Ectodermal cell (in vitro differentiated cells): ENCODE measurements at regions not wholly inside any gene's neighbourhood (a gene's known extent, or its start where the extent isn't known, plus 50 kb on each side); places are given as distances from the start of the nearest gene placed in this dataset.

Source experiments
- H3K27ac ChIP-seq: 2 replicates; pipeline ENCODE4 v1.7.0; 2013; ENCODE audit warnings: mild to moderate bottlenecking, low read depth, low read length; ENCODE audit not compliant: insufficient read depth, poor library complexity, severe bottlenecking
- H3K27me3 ChIP-seq: 2 replicates; pipeline ENCODE4 v1.7.0; 2013; ENCODE audit warnings: mild to moderate bottlenecking, low read length; ENCODE audit not compliant: insufficient read depth, control insufficient read depth, poor library complexity, severe bottlenecking
- H3K36me3 ChIP-seq: one replicate; pipeline ENCODE4 v1.7.0; 2013; ENCODE audit warnings: low read length; ENCODE audit not compliant: control insufficient read depth, insufficient read depth
- H3K4me1 ChIP-seq: one replicate; pipeline ENCODE4 v1.7.0; 2013; ENCODE audit warnings: low read length; ENCODE audit not compliant: control insufficient read depth, insufficient read depth
- H3K4me3 ChIP-seq: 2 replicates; pipeline ENCODE4 v1.7.0; 2013; ENCODE audit warnings: low read depth, low read length, control low read depth; ENCODE audit not compliant: insufficient read depth
- H3K9me3 ChIP-seq: 2 replicates; pipeline ENCODE4 v1.7.0; 2013; ENCODE audit warnings: mild to moderate bottlenecking, low read length, moderate library complexity; ENCODE audit not compliant: control insufficient read depth
- WGBS, 2 experiments: methylation state at CpG; one replicate each; pipeline ENCODE4 v1.1.7; 2013; ENCODE audit warnings: missing lambda C conversion rate in 2 of 2; 5-methylcytosine and 5-hydroxymethylcytosine counted together

GRCh38 chr2:217004656-217005055, 144.8 kb upstream of the TNP1 start:
- no peaks in the 10 kb centered on the region for H3K27me3 ChIP-seq
- 92 to 96% methylated on average over 3 of the region's 3 CpGs for WGBS, 2 experiments
- H3K36me3 ChIP-seq = no peaks in the 10 kb centered on the region
- no peak overlapping the region for H3K27ac ChIP-seq
- H3K4me1 ChIP-seq = no peaks in the 10 kb centered on the region
- H3K4me3 ChIP-seq = no peak overlapping the region
- no peaks in the 10 kb centered on the region for H3K9me3 ChIP-seq

DNA sequence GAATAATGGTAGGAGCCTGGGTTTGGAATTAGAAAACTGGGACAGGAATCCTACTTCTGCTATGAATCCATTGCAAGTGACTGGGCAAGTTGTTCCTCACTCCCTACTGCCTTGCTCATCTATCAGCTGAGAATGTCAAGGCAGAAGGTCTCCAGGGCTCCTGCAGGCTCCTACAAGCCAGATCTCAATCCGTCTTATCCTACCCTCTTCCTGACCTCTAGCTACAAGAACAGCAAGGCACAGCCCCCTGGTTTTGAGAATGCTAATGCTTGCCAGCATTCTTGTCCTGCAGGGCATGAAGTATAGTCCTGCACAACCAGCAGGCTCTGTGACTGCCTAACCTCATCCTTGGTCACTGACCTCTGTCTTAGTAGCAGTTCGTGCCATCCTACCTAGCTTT, 141.9 kb upstream of the TNP1 start:
- H3K36me3 ChIP-seq = no peaks in the 10 kb centered on the region
- 66 to 76% methylated on average over 2 of the region's 2 CpGs for WGBS, 2 experiments
- no peak overlapping the region for H3K27ac ChIP-seq
- H3K27me3 ChIP-seq = no peaks in the 10 kb centered on the region
- no peaks in the 10 kb centered on the region for H3K9me3 ChIP-seq
- H3K4me1 ChIP-seq = no peaks in the 10 kb centered on the region
- no peak overlapping the region for H3K4me3 ChIP-seq

GRCh38 chr2:217000406-217000805, 140.5 kb upstream of the TNP1 start:
- no peaks in the 10 kb centered on the region for H3K4me1 ChIP-seq
- 93 to 100% methylated on average over 3 of the region's 3 CpGs for WGBS, 2 experiments
- H3K9me3 ChIP-seq = no peaks in the 10 kb centered on the region
- no peaks in the 10 kb centered on the region for H3K27me3 ChIP-seq
- H3K36me3 ChIP-seq = no peaks in the 10 kb centered on the region
- H3K4me3 ChIP-seq = no peak overlapping the region
- no peak overlapping the region for H3K27ac ChIP-seq

DNA sequence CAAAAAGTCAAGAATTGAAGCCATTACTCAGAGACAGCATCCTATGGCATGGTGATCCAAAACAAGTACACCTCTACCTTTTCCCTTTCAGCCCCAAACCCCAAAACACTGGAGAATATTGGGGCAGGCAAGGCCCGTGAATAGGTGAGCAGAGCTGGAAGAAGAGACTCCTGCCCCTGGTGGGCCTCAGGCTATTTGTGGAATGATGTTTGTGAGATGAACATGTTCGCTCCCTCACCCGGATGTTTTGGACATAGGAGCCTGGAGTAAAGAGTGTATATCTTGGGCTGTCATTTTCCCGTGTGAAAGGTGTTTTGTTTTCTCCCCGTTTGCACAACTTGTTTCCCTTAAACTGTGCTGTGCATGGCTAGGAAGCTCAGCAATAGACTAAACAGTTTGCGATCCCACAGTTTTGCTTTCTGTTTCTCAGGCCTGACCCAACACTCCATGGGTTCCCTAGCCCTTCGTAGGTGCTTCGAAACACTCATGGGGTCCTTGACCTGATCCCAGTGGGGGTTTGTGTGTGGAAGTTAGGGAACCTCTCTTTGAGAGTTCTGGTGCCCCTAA, 136.5 kb upstream of the TNP1 start:
- Histone ChIP-seq H3K36me3 (no peaks in the 10 kb centered on the region), H3K4me3 (no peak overlapping the region), H3K4me1 (no peaks in the 10 kb centered on the region), H3K9me3 (no peaks in the 10 kb centered on the region), H3K27ac (no peak overlapping the region), H3K27me3 (no peaks in the 10 kb centered on the region)
- 95% methylated on average over 8 of the region's 8 CpGs for WGBS, 2 experiments

- Histone ChIP-seq H3K27me3 (no peaks in the 10 kb centered on the region), H3K9me3 (no peaks in the 10 kb centered on the region), H3K4me3 (no peak overlapping the region), H3K27ac (no peak overlapping the region), H3K36me3 (no peaks in the 10 kb centered on the region), H3K4me1 (no peaks in the 10 kb centered on the region)
- 90 to 94% methylated on average over 7 of the region's 7 CpGs for WGBS, 2 experiments
Observed at GRCh38 chr2:216994353-216994854, 134.5 kb upstream of the TNP1 start.

GRCh38 chr2:216992056-216992675, 132.3 kb upstream of the TNP1 start:
- no peaks in the 10 kb centered on the region for H3K9me3 ChIP-seq
- H3K27me3 ChIP-seq = no peaks in the 10 kb centered on the region
- WGBS, 2 experiments = 91 to 93% methylated on average over 3 of the region's 3 CpGs
- H3K36me3 ChIP-seq = no peaks in the 10 kb centered on the region
- H3K4me1 ChIP-seq = no peaks in the 10 kb centered on the region
- H3K4me3 ChIP-seq = no peak overlapping the region
- no peak overlapping the region for H3K27ac ChIP-seq

DNA sequence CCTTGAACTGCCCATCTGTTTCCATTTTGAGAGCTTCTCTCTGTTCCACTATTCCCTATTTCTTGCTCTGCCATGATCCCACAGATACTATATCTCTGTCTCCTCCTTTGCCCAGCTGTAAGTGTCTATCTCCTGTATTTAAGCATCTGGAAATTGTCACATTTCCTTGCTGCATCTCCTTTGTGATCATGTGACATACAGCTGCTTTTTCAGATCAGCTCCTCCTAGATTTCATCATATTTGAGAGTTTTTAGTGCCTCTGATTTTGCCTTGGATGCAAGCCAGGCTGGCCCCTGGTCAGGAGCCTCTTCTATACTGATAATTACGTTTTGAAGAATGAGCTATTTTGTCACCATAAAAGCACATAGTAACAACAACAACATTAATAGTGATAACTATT, 131.7 kb upstream of the TNP1 start:
- no peak overlapping the region for H3K27ac ChIP-seq

DNA sequence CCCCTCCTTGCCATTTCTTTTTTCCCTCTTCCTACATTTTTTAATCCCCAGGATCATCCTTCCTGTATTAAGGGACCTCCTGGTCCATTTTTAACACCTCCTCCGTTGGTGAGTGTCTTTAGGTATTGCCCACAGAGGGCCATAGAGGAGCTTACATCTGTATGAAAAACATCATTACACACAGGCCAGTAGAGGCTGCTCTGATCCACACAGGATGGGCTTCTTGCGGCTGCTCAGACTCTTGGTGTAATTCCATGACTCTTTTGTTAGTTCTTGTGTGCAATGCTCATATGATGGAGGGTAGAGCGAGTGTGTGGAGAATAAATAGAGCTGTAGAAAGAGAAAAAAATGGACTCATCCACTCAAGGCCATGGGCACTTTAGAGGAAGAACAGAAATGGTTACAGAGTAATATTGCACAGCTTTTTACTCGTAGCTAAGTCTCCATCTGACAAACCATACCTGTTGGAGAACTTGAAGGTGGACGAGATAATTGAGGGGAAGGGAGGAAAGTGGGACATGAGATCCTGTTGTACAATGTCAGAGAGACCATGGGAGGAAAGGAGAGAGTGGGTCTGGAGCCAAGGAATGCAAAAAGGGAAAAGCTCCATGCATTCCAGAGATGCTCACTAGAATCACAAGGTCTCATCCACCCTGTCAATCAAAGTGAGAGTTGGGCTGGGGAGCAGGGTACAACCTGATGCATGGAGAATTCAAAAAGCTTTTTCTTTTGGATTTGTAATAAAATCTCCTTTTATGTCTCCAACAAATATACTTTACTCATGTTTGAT, 129.7 kb upstream of the TNP1 start:
- H3K4me3 ChIP-seq = no peak overlapping the region
- WGBS, 2 experiments = 91 to 94% methylated on average over 5 of the region's 5 CpGs
- H3K36me3 ChIP-seq = no peaks in the 10 kb centered on the region
- no peaks in the 10 kb centered on the region for H3K27me3 ChIP-seq
- H3K4me1 ChIP-seq = peaks cover 15% of the 10 kb centered on the region
- H3K27ac ChIP-seq = no peak overlapping the region
- H3K9me3 ChIP-seq = no peaks in the 10 kb centered on the region

More for the DNA sequence above, 131.7 kb upstream of the TNP1 start:
- H3K4me3 ChIP-seq = no peak overlapping the region
- no peaks in the 10 kb centered on the region for H3K36me3 ChIP-seq
- 100% methylated on average over 1 of the region's 1 CpG for WGBS, 2 experiments
- no peaks in the 10 kb centered on the region for H3K27me3 ChIP-seq
- no peaks in the 10 kb centered on the region for H3K9me3 ChIP-seq
- no peaks in the 10 kb centered on the region for H3K4me1 ChIP-seq

DNA sequence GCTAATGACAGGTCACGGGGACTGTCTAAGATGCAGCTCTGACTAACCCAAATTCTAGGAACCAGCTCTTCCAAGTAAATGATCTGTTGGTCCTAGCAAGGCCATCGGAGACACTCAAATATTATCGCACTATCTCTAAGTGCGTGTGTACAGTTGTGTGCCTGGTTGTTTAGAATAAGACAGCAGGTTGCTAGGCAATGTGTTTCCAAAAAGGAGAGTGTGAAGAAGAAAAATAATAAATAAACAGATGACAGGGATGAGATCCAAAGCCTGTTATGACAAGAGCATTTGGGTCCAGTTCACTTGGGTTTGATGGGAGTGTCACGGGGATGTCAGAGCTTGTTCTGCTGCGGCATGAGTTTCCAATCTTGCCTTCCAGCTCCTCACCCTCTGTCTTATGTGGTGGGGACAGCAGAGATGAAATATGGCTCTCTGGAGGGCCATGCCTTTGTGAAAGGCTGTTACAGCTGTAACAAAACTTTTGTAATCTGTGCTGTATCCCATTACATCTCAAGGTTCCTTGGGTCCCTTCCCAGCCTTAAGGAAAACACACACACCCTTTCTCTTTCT, 127.5 kb upstream of the TNP1 start:
- Histone ChIP-seq H3K27me3 (no peaks in the 10 kb centered on the region), H3K36me3 (no peaks in the 10 kb centered on the region), H3K4me3 (no peak overlapping the region), H3K27ac (no peak overlapping the region), H3K4me1 (peaks cover 15% of the 10 kb centered on the region), H3K9me3 (no peaks in the 10 kb centered on the region)
- WGBS, 2 experiments = 94 to 97% methylated on average over 6 of the region's 6 CpGs

DNA sequence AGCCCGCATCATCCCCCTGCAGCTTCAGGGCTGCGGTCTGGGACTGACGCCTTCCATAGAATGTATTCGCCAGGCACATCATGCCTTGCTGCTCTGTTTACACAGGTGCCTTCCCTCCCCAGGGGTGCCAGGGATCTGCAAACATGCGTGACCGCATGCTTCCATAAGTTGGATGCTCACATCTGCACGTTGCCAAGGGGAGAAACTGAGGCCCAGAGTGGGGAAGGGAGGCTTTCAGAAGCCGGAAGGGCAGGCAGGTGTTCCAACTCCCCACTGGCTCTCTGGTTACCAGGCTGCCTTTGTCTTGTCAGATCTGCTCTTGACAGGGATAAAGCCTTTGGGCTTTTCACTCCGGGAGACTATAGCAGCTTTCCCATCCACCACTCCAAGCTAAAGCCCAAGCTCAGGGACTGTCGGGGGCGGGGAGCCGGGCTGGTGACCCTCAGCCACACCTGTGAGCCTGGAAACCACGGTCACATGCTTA, 125.8 kb upstream of the TNP1 start:
- H3K9me3 ChIP-seq = no peaks in the 10 kb centered on the region
- no peaks in the 10 kb centered on the region for H3K27me3 ChIP-seq
- no peaks in the 10 kb centered on the region for H3K36me3 ChIP-seq
- H3K4me1 ChIP-seq = peaks cover 15% of the 10 kb centered on the region
- H3K4me3 ChIP-seq = no peak overlapping the region
- 26% methylated on average over 13 of the region's 13 CpGs for WGBS, 2 experiments
- peak overlapping the region; percentile 29 for H3K27ac ChIP-seq
